Esophagus (tissue), 2 donors: ENCODE measurements at regions not wholly inside any gene's neighbourhood (a gene's known extent, or its start where the extent isn't known, plus 50 kb on each side); places are given as distances from the start of the nearest gene placed in this dataset.

ENCODE experiments used
- H3K27ac ChIP-seq, 2 donors: one replicate each; pipeline ENCODE4 v1.5.1; 2013; ENCODE audit warnings: low read depth in 2 of 2, mild to moderate bottlenecking in 2 of 2, inconsistent platforms in 1 of 2, low read length in 1 of 2, moderate library complexity in 1 of 2
- H3K27me3 ChIP-seq, 2 donors: one replicate each; pipeline ENCODE4 v1.6.1; 2013; ENCODE audit warnings: low read length in 2 of 2, control low read depth in 1 of 2, mild to moderate bottlenecking in 1 of 2; ENCODE audit not compliant: insufficient read depth in 2 of 2, control insufficient read depth in 1 of 2
- H3K36me3 ChIP-seq, 2 donors: one replicate each; pipeline ENCODE4 v1.6.1; 2013; ENCODE audit warnings: low read length in 1 of 2; ENCODE audit not compliant: control insufficient read depth in 2 of 2, insufficient read depth in 2 of 2
- H3K4me1 ChIP-seq, 2 donors: one replicate each; pipeline ENCODE4 v1.6.1; 2013; ENCODE audit warnings: low read length in 1 of 2; ENCODE audit not compliant: control insufficient read depth in 2 of 2, insufficient read depth in 2 of 2
- H3K4me3 ChIP-seq, 2 donors: one replicate each; pipeline ENCODE4 v1.5.1; 2013; ENCODE audit warnings: low read length in 2 of 2, mild to moderate bottlenecking in 2 of 2, low read depth in 1 of 2, moderate library complexity in 1 of 2
- H3K9me3 ChIP-seq, 2 donors: one replicate each; pipeline ENCODE4 v1.6.1; 2013; ENCODE audit warnings: mild to moderate bottlenecking in 2 of 2, low read depth in 1 of 2, low read length in 1 of 2, moderate library complexity in 1 of 2; ENCODE audit not compliant: control insufficient read depth in 2 of 2, insufficient read depth in 1 of 2
- WGBS, 2 donors: extraction: QIAGEN DNeasy Blood & Tissue Kit; methylation state at CpG; one replicate each; pipeline ENCODE4 v1.1.7; 2013; 5-methylcytosine and 5-hydroxymethylcytosine counted together
- donor health status: healthy with polysubstance abuse.
- donor health status: Bipolar disorder and iron deficiency.

DNA sequence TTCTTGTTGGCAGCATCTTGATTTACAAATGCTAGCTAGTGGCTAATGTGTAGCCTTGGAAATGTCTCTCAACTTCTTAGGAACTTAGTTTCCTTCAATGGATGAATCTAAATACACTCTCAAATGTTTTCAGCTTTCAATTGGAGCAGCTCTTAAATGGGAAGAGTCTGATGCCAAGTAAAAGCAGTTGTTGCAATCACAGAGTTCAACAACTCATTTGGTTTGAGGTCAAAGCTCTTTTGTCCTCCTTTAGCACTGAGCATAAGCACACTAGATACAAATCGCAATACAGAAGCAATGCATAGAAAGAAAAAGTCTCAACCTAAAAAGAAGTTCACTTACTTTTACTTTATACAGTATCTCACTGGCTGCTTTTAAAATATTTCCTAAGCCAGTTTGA, 986.1 kb upstream of the FLRT2 start:
- Histone ChIP-seq H3K4me3 (no peak overlapping the region), H3K27ac (no peak overlapping the region), H3K27me3 (no peaks in the 10 kb centered on the region), H3K36me3 (no peaks in the 10 kb centered on the region), H3K9me3 (no peaks in the 10 kb centered on the region), H3K4me1 (no peaks in the 10 kb centered on the region)
- WGBS, 2 donors = 85 to 89% methylated on average over 1 of the region's 1 CpG

DNA sequence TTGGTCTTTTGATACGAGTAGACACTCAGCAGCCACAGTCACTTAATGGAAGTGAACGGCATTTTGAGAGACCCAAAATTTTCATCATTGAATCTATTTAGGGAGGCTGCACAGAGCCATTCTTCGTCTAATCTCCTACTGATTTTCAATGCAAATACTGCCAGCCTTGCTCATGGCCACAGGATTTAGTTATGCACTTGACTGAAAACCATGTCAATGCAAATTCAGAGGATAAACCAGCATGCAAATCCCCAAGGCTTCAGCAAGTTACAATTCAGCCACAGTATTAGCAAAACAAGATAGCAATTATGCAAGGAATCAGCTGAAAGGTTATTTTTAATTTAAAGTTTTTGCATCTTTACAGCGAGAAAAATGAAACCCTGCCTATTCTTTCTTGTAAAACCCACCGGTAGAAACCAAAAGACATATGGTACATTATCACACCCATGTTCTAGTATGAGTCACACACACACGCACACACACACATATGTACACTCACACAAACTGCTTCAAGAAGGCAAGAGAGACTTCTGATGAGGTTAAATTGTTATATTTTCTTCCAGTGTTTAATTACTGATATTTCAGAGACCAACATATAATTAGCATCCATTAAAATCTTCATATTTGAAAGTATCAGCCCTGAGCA, 985.3 kb upstream of the FLRT2 start:
- 71 to 74% methylated on average over 6 of the region's 6 CpGs for WGBS, 2 donors
- Histone ChIP-seq H3K9me3 (no peaks in the 10 kb centered on the region), H3K27me3 (no peaks in the 10 kb centered on the region), H3K4me3 (no peak overlapping the region), H3K27ac (no peak overlapping the region), H3K4me1 (no peaks in the 10 kb centered on the region), H3K36me3 (no peaks in the 10 kb centered on the region)

DNA sequence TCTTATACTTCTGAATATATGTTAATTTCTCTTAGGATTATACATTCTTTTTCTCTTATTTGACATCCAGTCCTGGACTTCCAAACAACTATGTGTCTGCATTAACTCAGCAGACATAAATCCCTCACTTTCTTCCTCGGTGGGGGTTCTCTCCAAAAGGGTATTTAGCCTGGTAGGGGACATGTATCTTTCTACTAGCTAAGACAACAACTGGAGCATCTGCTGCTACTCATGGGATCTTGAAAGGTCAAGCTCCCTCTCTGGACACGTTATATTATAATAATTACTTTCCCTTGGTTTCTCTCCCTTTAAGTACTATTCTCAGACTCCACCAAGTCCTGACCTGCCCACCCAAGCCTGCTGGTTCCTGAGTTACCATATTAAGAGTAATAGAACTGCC, 983.7 kb upstream of the FLRT2 start:
- WGBS, 2 donors = 54 to 57% methylated on average over 2 of the region's 2 CpGs
- Histone ChIP-seq H3K27me3 (no peaks in the 10 kb centered on the region), H3K9me3 (no peaks in the 10 kb centered on the region), H3K27ac (no peak overlapping the region), H3K4me3 (no peak overlapping the region), H3K36me3 (no peaks in the 10 kb centered on the region), H3K4me1 (no peaks in the 10 kb centered on the region)

DNA sequence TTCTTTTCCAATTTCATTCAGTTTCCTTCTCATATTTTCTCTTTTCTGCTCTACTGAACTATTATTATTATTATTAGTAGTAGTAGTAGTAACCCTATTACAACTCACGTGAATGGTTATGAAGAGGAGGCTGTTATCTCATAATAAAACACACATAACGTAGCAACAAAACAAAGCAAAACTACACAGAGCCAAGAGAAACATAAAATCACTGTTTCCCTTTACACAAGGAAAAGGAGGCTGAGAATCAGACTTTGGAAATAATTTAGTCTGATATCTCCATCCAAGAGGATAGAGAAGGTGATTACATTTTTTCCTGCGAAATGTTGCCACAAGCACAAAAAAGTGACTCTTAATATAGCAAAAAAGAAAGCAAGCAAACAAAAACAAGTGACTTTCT, 975.8 kb upstream of the FLRT2 start:
- Histone ChIP-seq H3K4me1 (no peaks in the 10 kb centered on the region), H3K27ac (no peak overlapping the region), H3K4me3 (no peak overlapping the region), H3K36me3 (no peaks in the 10 kb centered on the region), H3K27me3 (no peaks in the 10 kb centered on the region), H3K9me3 (peaks cover 0 to 2% of the 10 kb centered on the region in 2 donors)
- 75 to 78% methylated on average over 3 of the region's 3 CpGs for WGBS, 2 donors

DNA sequence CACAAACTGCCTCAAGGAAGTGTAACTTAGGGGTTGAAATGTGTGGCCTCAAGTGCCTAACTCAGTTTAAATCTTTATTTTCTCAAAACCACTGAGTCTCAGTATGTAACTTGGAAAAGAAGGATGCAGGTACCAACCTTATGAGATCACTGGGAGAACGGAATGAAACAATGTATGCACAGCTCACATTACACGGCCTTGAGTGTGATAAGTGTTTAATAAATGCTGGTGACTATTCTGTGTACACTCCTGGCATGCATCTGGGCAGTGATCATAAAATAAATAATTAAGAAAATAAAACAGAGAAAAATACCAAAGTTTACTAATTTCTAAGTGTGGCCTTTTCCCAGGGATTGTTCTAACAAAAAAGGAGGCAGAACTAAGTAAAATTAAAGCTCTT, 974.5 kb upstream of the FLRT2 start:
- 62 to 87% methylated on average over 2 of the region's 2 CpGs for WGBS, 2 donors
- Histone ChIP-seq H3K4me1 (no peaks in the 10 kb centered on the region), H3K27ac (no peak overlapping the region), H3K36me3 (no peaks in the 10 kb centered on the region), H3K9me3 (peaks cover 0 to 2% of the 10 kb centered on the region in 2 donors), H3K4me3 (no peak overlapping the region), H3K27me3 (no peaks in the 10 kb centered on the region)

DNA sequence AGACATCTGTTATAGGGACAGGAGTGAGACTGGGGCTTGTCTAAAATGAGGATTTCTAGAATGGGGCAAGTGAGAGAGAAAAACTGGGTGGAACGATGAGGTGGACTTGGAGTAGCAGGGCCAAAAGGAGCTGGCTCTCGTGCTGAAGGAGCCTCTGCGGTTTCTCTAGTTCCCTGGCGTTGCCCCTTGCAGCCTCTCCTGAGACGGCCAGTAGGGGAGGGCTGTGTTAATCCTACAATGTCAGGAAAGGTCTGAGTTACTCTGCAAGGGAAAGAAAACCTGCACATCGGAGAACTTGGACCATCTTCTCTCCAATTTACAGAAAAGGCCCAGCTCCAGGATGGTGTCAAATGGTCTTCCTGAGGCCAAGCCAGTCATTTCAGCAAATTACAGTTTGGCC, 963.8 kb upstream of the FLRT2 start:
- WGBS, 2 donors = 91 to 92% methylated on average over 6 of the region's 6 CpGs
- no peaks in the 10 kb centered on the region for H3K27me3 ChIP-seq
- no peaks in the 10 kb centered on the region for H3K4me1 ChIP-seq
- no peak overlapping the region for H3K4me3 ChIP-seq
- H3K27ac ChIP-seq = no peak overlapping the region
- no peaks in the 10 kb centered on the region for H3K36me3 ChIP-seq
- H3K9me3 ChIP-seq = no peaks in the 10 kb centered on the region

DNA sequence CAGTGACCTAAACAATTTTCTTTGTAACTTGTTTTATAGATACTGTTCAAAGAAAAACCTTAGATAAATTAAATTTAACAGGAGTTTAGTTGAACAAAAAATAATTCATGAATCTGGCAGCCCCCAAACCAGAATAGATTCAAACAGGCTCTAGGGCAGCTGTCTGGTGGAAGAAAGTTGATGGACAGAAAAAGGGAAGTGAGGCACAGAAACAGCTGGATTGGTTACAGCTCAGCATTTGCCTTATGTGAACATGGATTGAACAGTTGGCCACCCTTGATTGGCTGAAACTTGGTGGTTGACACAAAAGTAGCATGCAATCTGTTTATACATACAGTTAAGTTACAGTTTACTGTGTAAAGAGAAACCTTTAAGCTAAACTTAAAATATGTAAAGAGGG, 954.3 kb upstream of the FLRT2 start:
- Histone ChIP-seq H3K4me1 (no peaks in the 10 kb centered on the region), H3K36me3 (no peaks in the 10 kb centered on the region), H3K27ac (no peak overlapping the region), H3K4me3 (no peak overlapping the region), H3K9me3 (no peaks in the 10 kb centered on the region), H3K27me3 (no peaks in the 10 kb centered on the region)

DNA sequence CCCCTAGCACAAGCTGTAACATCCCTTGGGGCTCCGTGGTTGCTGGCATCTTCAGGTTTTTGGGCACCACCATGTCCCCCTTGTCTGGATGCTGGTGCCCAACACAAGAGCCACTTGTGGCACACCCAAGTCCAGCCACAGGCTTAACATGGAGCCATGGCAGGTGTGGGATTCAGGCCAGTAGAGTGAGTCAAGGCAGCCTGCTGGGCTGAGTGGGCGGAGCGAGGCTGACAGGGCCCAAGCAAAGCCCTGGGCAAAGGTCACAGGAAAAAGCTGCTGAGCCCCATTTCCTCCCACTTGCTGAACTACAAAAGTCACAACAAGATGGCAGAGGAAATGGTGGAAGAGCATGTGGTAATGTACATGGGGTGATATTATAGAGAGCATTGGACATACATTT, 950.7 kb upstream of the FLRT2 start:
- Histone ChIP-seq H3K27ac (no peak overlapping the region), H3K27me3 (no peaks in the 10 kb centered on the region), H3K4me1 (no peaks in the 10 kb centered on the region), H3K9me3 (no peaks in the 10 kb centered on the region), H3K4me3 (no peak overlapping the region), H3K36me3 (no peaks in the 10 kb centered on the region)
- 93 to 97% methylated on average over 3 of the region's 3 CpGs for whole genome bisulfite sequencing, 2 donors

DNA sequence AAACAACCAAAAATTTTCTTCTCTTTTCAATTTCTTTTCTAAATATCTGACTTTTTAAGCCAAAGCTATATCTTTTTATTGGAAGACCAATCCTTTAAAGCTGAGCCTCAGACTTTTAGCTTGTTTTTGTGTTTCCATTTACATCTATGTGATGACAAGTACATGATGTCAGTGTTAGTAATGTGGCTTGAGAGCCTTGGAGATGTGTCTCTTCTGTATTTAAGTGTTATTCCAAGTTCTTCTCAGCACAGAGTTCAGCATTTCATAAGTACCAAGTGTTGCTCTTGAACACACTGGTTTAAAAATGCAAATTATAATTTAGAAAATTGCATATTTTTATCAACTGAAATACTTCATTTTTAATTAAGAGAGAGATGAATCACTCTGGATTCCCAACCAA, 948.9 kb upstream of the FLRT2 start:
- Histone ChIP-seq H3K9me3 (no peaks in the 10 kb centered on the region), H3K27ac (no peak overlapping the region), H3K4me3 (no peak overlapping the region), H3K36me3 (no peaks in the 10 kb centered on the region), H3K27me3 (no peaks in the 10 kb centered on the region), H3K4me1 (no peaks in the 10 kb centered on the region)

DNA sequence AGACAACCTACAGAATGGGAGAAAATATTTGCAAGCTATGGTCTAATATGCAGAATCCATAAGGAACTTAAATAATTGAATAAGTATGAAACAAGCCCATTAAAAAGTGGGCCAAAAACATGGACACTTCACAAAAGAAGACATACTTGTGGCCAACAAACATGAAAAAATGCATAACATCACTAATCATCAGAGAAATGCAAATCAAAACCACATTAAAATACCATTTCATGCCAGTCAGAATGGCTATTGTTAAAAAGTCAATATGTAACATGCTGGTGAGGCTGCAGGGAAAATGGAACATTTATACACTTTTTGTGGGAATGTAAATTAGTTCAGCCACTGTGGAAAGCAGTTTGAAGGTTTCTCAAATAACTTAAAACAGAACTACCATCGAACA, 945.4 kb upstream of the FLRT2 start:
- Histone ChIP-seq H3K4me1 (no peaks in the 10 kb centered on the region), H3K27ac (no peak overlapping the region), H3K4me3 (no peak overlapping the region), H3K27me3 (no peaks in the 10 kb centered on the region), H3K36me3 (no peaks in the 10 kb centered on the region), H3K9me3 (no peaks in the 10 kb centered on the region)
- 69 to 87% methylated on average over 1 of the region's 1 CpG for WGBS, 2 donors
